Skin epidermis (tissue), 12 donors: ENCODE measurements at regions not wholly inside any gene's neighbourhood (a gene's known extent, or its start where the extent isn't known, plus 50 kb on each side); places are given as distances from the start of the nearest gene placed in this dataset.

Source experiments
- H3K27ac ChIP-seq, 21 experiments: fragments of 200-600 bp; sonication (generic) in 11 of 21; one replicate each; pipeline ENCODE4 v1.5.0; 2020; ENCODE audit warnings: mild to moderate bottlenecking in 3 of 21, inconsistent platforms in 2 of 21, moderate library complexity in 2 of 21
- H3K4me3 ChIP-seq, 7 experiments: fragments of 200-600 bp; sonication (generic) in 2 of 7; one replicate each; pipeline ENCODE4 v1.5.0; 2020; ENCODE audit warnings: inconsistent platforms in 2 of 7, mild to moderate bottlenecking in 2 of 7, moderate library complexity in 1 of 7

- Histone ChIP-seq H3K27ac (no peak overlapping the region), H3K4me3 (no peak overlapping the region)
Measured at GRCh38 chr2:139374296-139374850, 594.2 kb upstream of the NXPH2 start.

GRCh38 chr2:139369423-139370409 is 589.5 kb upstream of the NXPH2 start:
- Histone ChIP-seq H3K4me3 (no peak overlapping the region), H3K27ac (no peak overlapping the region)

GRCh38 chr2:139367416-139367815 is 587.2 kb upstream of the NXPH2 start:
- Histone ChIP-seq H3K27ac (no peak overlapping the region), H3K4me3 (no peak overlapping the region)

- Histone ChIP-seq H3K27ac (no peak overlapping the region), H3K4me3 (no peak overlapping the region)
Measured at GRCh38 chr2:139366681-139367080, 586.5 kb upstream of the NXPH2 start.

GRCh38 chr2:139365189-139365588 is 585.0 kb upstream of the NXPH2 start:
- H3K4me3 ChIP-seq = no peak overlapping the region
- H3K27ac ChIP-seq = no peak overlapping the region

- H3K27ac ChIP-seq = no peak overlapping the region
- no peak overlapping the region for H3K4me3 ChIP-seq
Measured at GRCh38 chr2:139360654-139361053, 580.5 kb upstream of the NXPH2 start.

GRCh38 chr2:139359818-139360217 is 579.6 kb upstream of the NXPH2 start:
- Histone ChIP-seq H3K4me3 (no peak overlapping the region), H3K27ac (no peak overlapping the region)

GRCh38 chr2:139357972-139358371 is 577.8 kb upstream of the NXPH2 start:
- Histone ChIP-seq H3K27ac (no peak overlapping the region), H3K4me3 (no peak overlapping the region)

GRCh38 chr2:139354518-139354917 is 574.3 kb upstream of the NXPH2 start:
- H3K27ac ChIP-seq = no peak overlapping the region
- no peak overlapping the region for H3K4me3 ChIP-seq

GRCh38 chr2:139353874-139354273 is 573.7 kb upstream of the NXPH2 start:
- Histone ChIP-seq H3K4me3 (no peak overlapping the region), H3K27ac (no peak overlapping the region)

- Histone ChIP-seq H3K27ac (no peak overlapping the region), H3K4me3 (no peak overlapping the region)
Measured at GRCh38 chr2:139317259-139317658, 537.1 kb upstream of the NXPH2 start.

- Histone ChIP-seq H3K4me3 (no peak overlapping the region), H3K27ac (no peak overlapping the region)
Measured at GRCh38 chr2:139314059-139314458, 533.9 kb upstream of the NXPH2 start.

- H3K27ac ChIP-seq = no peak overlapping the region
Measured at GRCh38 chr2:139296672-139297209, 516.6 kb upstream of the NXPH2 start.

GRCh38 chr2:139293992-139294548 is 513.9 kb upstream of the NXPH2 start:
- H3K27ac ChIP-seq = no peak overlapping the region
- H3K4me3 ChIP-seq = no peak overlapping the region

More at GRCh38 chr2:139296672-139297209, 516.6 kb upstream of the NXPH2 start:
- H3K4me3 ChIP-seq = no peak overlapping the region

GRCh38 chr2:139281124-139281523 is 500.9 kb upstream of the NXPH2 start:
- Histone ChIP-seq H3K27ac (no peak overlapping the region), H3K4me3 (no peak overlapping the region)

GRCh38 chr2:139271879-139272278 is 491.7 kb upstream of the NXPH2 start:
- no peak overlapping the region for H3K27ac ChIP-seq

GRCh38 chr2:139271149-139271548 is 491.0 kb upstream of the NXPH2 start:
- H3K27ac ChIP-seq = no peak overlapping the region
- no peak overlapping the region for H3K4me3 ChIP-seq

More at GRCh38 chr2:139271879-139272278, 491.7 kb upstream of the NXPH2 start:
- no peak overlapping the region for H3K4me3 ChIP-seq

GRCh38 chr2:139260052-139260430 is 479.9 kb upstream of the NXPH2 start:
- H3K27ac ChIP-seq = no peak overlapping the region
- no peak overlapping the region for H3K4me3 ChIP-seq

- H3K4me3 ChIP-seq = no peak overlapping the region
- no peak overlapping the region for H3K27ac ChIP-seq
Measured at GRCh38 chr2:139259422-139260051, 479.3 kb upstream of the NXPH2 start.

GRCh38 chr2:139241286-139241685 is 461.1 kb upstream of the NXPH2 start:
- H3K4me3 ChIP-seq = no peak overlapping the region
- H3K27ac ChIP-seq = no peak overlapping the region
